ENCODE measurements at regions not wholly inside any gene's neighbourhood (a gene's known extent, or its start where the extent isn't known, plus 50 kb on each side); places are given as distances from the start of the nearest gene placed in this dataset.

- no peak for DNase-seq (ENCODE audit: extremely low spot score, unreplicated experiment)
- H3K27me3 Mint-ChIP-seq = no peaks in the 10 kb centered on the region
- H3K9me3 Mint-ChIP-seq = no peaks in the 10 kb centered on the region
- no peaks in the 10 kb centered on the region for H3K36me3 Mint-ChIP-seq
- H3K4me3 Mint-ChIP-seq = no peak overlapping the region
- H3K27ac Mint-ChIP-seq = no peak overlapping the region
- H3K4me1 Mint-ChIP-seq (ENCODE audit: unreplicated experiment) = no peaks in the 10 kb centered on the region
- TF ChIP-seq CTCF (conservative IDR thresholded peaks at IDR 0.05) = no peak
These were observed 70.7 kb upstream of the LPAR1 start for GRCh38 chr9:111108946-111109345.

- TF ChIP-seq CTCF (conservative IDR thresholded peaks at IDR 0.05) = no peak
- Mint-ChIP-seq H3K4me1 (ENCODE audit: unreplicated experiment) (no peaks in the 10 kb centered on the region), H3K36me3 (no peaks in the 10 kb centered on the region), H3K9me3 (no peaks in the 10 kb centered on the region), H3K27me3 (peaks cover 2% of the 10 kb centered on the region), H3K4me3 (no peak overlapping the region), H3K27ac (no peak overlapping the region)
- no peak for DNase-seq (ENCODE audit: extremely low spot score, unreplicated experiment)
These were observed 68.9 kb upstream of the LPAR1 start for GRCh38 chr9:111107141-111107540.

GRCh38 chr9:111106202-111106601 is 67.9 kb upstream of the LPAR1 start:
- H3K9me3 Mint-ChIP-seq = no peaks in the 10 kb centered on the region
- no peak overlapping the region for H3K4me3 Mint-ChIP-seq
- no peak for DNase-seq (ENCODE audit: extremely low spot score, unreplicated experiment)
- peaks cover 7% of the 10 kb centered on the region for H3K27me3 Mint-ChIP-seq
- H3K36me3 Mint-ChIP-seq = no peaks in the 10 kb centered on the region
- no peak for TF ChIP-seq CTCF (conservative IDR thresholded peaks at IDR 0.05)
- H3K4me1 Mint-ChIP-seq (ENCODE audit: unreplicated experiment) = no peaks in the 10 kb centered on the region
- H3K27ac Mint-ChIP-seq = no peak overlapping the region

GRCh38 chr9:111102793-111103464 is 64.7 kb upstream of the LPAR1 start:
- no peak overlapping the region for H3K4me3 Mint-ChIP-seq
- H3K27ac Mint-ChIP-seq = no peak overlapping the region
- H3K27me3 Mint-ChIP-seq = peaks cover 12% of the 10 kb centered on the region
- H3K9me3 Mint-ChIP-seq = no peaks in the 10 kb centered on the region
- TF ChIP-seq CTCF (conservative IDR thresholded peaks at IDR 0.05) = no peak
- DNase-seq (ENCODE audit: extremely low spot score, unreplicated experiment) = no peak
- H3K4me1 Mint-ChIP-seq (ENCODE audit: unreplicated experiment) = peaks cover 22% of the 10 kb centered on the region
- H3K36me3 Mint-ChIP-seq = no peaks in the 10 kb centered on the region

GRCh38 chr9:111099199-111100008 is 61.1 kb upstream of the LPAR1 start:
- peaks cover 37% of the 10 kb centered on the region for H3K4me1 Mint-ChIP-seq (ENCODE audit: unreplicated experiment)
- TF ChIP-seq CTCF (conservative IDR thresholded peaks at IDR 0.05) = no peak
- DNase-seq (ENCODE audit: extremely low spot score, unreplicated experiment) = no peak
- H3K9me3 Mint-ChIP-seq = no peaks in the 10 kb centered on the region
- no peaks in the 10 kb centered on the region for H3K36me3 Mint-ChIP-seq
- H3K27me3 Mint-ChIP-seq = peaks cover 24% of the 10 kb centered on the region
- H3K4me3 Mint-ChIP-seq = no peak overlapping the region
- H3K27ac Mint-ChIP-seq = no peak overlapping the region
